IMR-90 (cell line): ENCODE measurements at regions not wholly inside any gene's neighbourhood (a gene's known extent, or its start where the extent isn't known, plus 50 kb on each side); places are given as distances from the start of the nearest gene placed in this dataset.

Source experiments
- ATAC-seq: fragments of 200-7000 bp; cut with Tn5 transposase; 2 replicates; pipeline ENCODE4 v1.9.1; 2020; ENCODE audit warnings: low read depth, mild to moderate bottlenecking, moderate library complexity
- BruUV-seq: library from RNA; stranded (reverse); fragments of 400-500 nt; replicated peaks from 2 replicates; lab custom pipeline; 2021; lab: Mats Ljungman, UMichigan
- CTCF ChIA-PET: fragments of 300-600 bp; formaldehyde crosslinking; extraction: SDS; loops from one replicate; lab custom pipeline; 2021; ENCODE audit warnings: antibody characterized with exemption; lab: Yijun Ruan, JAX
- POLR2A ChIA-PET: fragments of 300-600 bp; sonication (Branson Sonifier 250); formaldehyde crosslinking; loops from one replicate; lab custom pipeline; 2022; ENCODE audit warnings: antibody characterized with exemption; ENCODE audit not compliant: unreplicated experiment; lab: Charles Lee
- DNase-seq: peaks from one replicate; pipeline ENCODE4 v3.0.0; 2013
- H2AFZ ChIP-seq: replicated peaks from 2 replicates; pipeline ENCODE3; 2013; ENCODE audit warnings: low read length, mild to moderate bottlenecking; ENCODE audit not compliant: poor library complexity
- H2AK5ac ChIP-seq: 2 replicates; pipeline ENCODE4 v1.6.1; 2013; ENCODE audit warnings: low read depth, low read length, inconsistent platforms
- H2AK9ac ChIP-seq: replicated peaks from 2 replicates; pipeline ENCODE3; 2013; ENCODE audit warnings: mild to moderate bottlenecking, low read depth, low read length, moderate library complexity; ENCODE audit not compliant: poor library complexity
- H2BK120ac ChIP-seq: 2 replicates; pipeline ENCODE4 v1.6.1; 2013; ENCODE audit warnings: low read depth, low read length, inconsistent platforms
- H2BK15ac ChIP-seq: 3 replicates; pipeline ENCODE4 v1.6.1; 2013; ENCODE audit warnings: low read depth, low read length, inconsistent platforms
- H2BK20ac ChIP-seq: 2 replicates; pipeline ENCODE4 v1.6.1; 2013; ENCODE audit warnings: low read depth, mild to moderate bottlenecking, inconsistent platforms, low read length, moderate library complexity
- H2BK5ac ChIP-seq: 2 replicates; pipeline ENCODE4 v1.6.1; 2013; ENCODE audit warnings: mild to moderate bottlenecking, low read depth, low read length, inconsistent platforms; ENCODE audit not compliant: poor library complexity, severe bottlenecking
- H3K14ac ChIP-seq: replicated peaks from 2 replicates; pipeline ENCODE4 v1.6.1; 2013; ENCODE audit warnings: low read depth, low read length, inconsistent platforms
- H3K18ac ChIP-seq: 2 replicates; pipeline ENCODE4 v1.6.1; 2013; ENCODE audit warnings: low read depth, low read length, control low read depth
- H3K23ac ChIP-seq: 2 replicates; pipeline ENCODE4 v1.6.1; 2013; ENCODE audit warnings: low read depth, low read length, inconsistent platforms
- H3K27ac ChIP-seq: 2 replicates; pipeline ENCODE4 v1.5.1; 2013; ENCODE audit warnings: mild to moderate bottlenecking, control low read depth, low read length; ENCODE audit not compliant: insufficient read depth
- H3K27me3 ChIP-seq: 2 replicates; pipeline ENCODE4 v1.6.1; 2013; ENCODE audit warnings: low read length; ENCODE audit not compliant: control insufficient read depth, insufficient read depth
- H3K36me3 ChIP-seq: 2 replicates; pipeline ENCODE4 v1.6.1; 2013; ENCODE audit warnings: low read length, mixed read lengths; ENCODE audit not compliant: control insufficient read depth, insufficient read depth
- H3K4ac ChIP-seq: 2 replicates; pipeline ENCODE4 v1.6.1; 2013; ENCODE audit warnings: low read depth, low read length, inconsistent platforms
- H3K4me1 ChIP-seq: 2 replicates; pipeline ENCODE4 v1.6.1; 2013; ENCODE audit warnings: low read length, mixed read lengths; ENCODE audit not compliant: control insufficient read depth, insufficient read depth
- H3K4me2 ChIP-seq: 2 replicates; pipeline ENCODE4 v1.6.1; 2013; ENCODE audit warnings: low read depth, mild to moderate bottlenecking, control low read depth, low read length, moderate library complexity
- H3K4me3 ChIP-seq: 2 replicates; pipeline ENCODE4 v1.5.1; 2013; ENCODE audit warnings: low read depth, mild to moderate bottlenecking, control low read depth, low read length, moderate library complexity; ENCODE audit not compliant: insufficient read depth
- H3K56ac ChIP-seq: 2 replicates; pipeline ENCODE4 v1.6.1; 2013; ENCODE audit warnings: low read length, inconsistent platforms; ENCODE audit not compliant: insufficient read depth; ENCODE audit errors: extremely low read depth
- H3K79me1 ChIP-seq, 2 experiments: 2 replicates each; pipeline ENCODE4 v1.6.1; 2013; ENCODE audit warnings: low read length in 2 of 2, inconsistent platforms in 1 of 2, low read depth in 1 of 2
- H3K9ac ChIP-seq: 2 replicates; pipeline ENCODE4 v1.6.1; 2013; ENCODE audit warnings: low read depth, low read length, control low read depth
- H3K9me1 ChIP-seq: 2 replicates; pipeline ENCODE4 v1.6.1; 2013; ENCODE audit warnings: low read length, inconsistent platforms; ENCODE audit not compliant: insufficient read depth
- H3K9me3 ChIP-seq: 2 replicates; pipeline ENCODE4 v1.6.1; 2013; ENCODE audit warnings: low read length; ENCODE audit not compliant: control insufficient read depth, insufficient read depth
- H4K20me1 ChIP-seq: 2 replicates; pipeline ENCODE4 v1.6.1; 2013; ENCODE audit warnings: low read length, inconsistent platforms; ENCODE audit not compliant: insufficient read depth
- H4K5ac ChIP-seq: 2 replicates; pipeline ENCODE4 v1.6.1; 2013; ENCODE audit warnings: mild to moderate bottlenecking, low read depth, low read length, control low read depth
- H4K8ac ChIP-seq, 2 experiments: 2 replicates each; pipeline ENCODE4 v1.6.1; 2013; ENCODE audit warnings: low read depth in 2 of 2, low read length in 2 of 2, control low read depth in 1 of 2, inconsistent platforms in 1 of 2
- H4K91ac ChIP-seq: 2 replicates; pipeline ENCODE4 v1.6.1; 2013; ENCODE audit warnings: low read depth, low read length, inconsistent platforms; ENCODE audit not compliant: insufficient read depth
- BHLHE40 ChIP-seq: fragments of 150-350 bp; IDR thresholded peaks from 2 replicates; pipeline ENCODE4 v1.6.1; 2016; ENCODE audit warnings: mild to moderate bottlenecking, low read depth, low read length
- CEBPB ChIP-seq: IDR thresholded peaks from 2 replicates; pipeline ENCODE4 v1.6.1; 2012; ENCODE audit warnings: low read depth, low read length, improper control_type of control experiment
- CHD1 ChIP-seq: IDR thresholded peaks from 2 replicates; pipeline ENCODE4 v1.6.1; 2012; ENCODE audit warnings: low read depth, low read length, improper control_type of control experiment
- CTCF ChIP-seq: conservative IDR thresholded peaks from 2 replicates; pipeline ENCODE4 v1.5.1; 2012; ENCODE audit warnings: mild to moderate bottlenecking, low read depth, low read length, improper control_type of control experiment
- ELK1 ChIP-seq: fragments of 150-350 bp; IDR thresholded peaks from 2 replicates; pipeline ENCODE4 v1.6.1; 2016; ENCODE audit warnings: low read depth, mild to moderate bottlenecking, low read length, moderate library complexity, borderline replicate concordance
- MAFK ChIP-seq: IDR thresholded peaks from 2 replicates; pipeline ENCODE4 v1.6.1; 2012; ENCODE audit warnings: low read depth, low read length, improper control_type of control experiment
- MAZ ChIP-seq: IDR thresholded peaks from 2 replicates; pipeline ENCODE4 v1.6.1; 2012; ENCODE audit warnings: low read depth, mild to moderate bottlenecking, low read length, improper control_type of control experiment, moderate library complexity, borderline replicate concordance
- MXI1 ChIP-seq: IDR thresholded peaks from 2 replicates; pipeline ENCODE4 v1.6.1; 2012; ENCODE audit warnings: low read depth, mild to moderate bottlenecking, low read length, moderate library complexity, borderline replicate concordance
- NFE2L2 ChIP-seq: fragments of 150-350 bp; IDR thresholded peaks from 2 replicates; pipeline ENCODE4 v1.6.1; 2016; ENCODE audit warnings: low read depth, mild to moderate bottlenecking, low read length
- POLR2A ChIP-seq: IDR thresholded peaks from 2 replicates; pipeline ENCODE4 v1.6.1; 2012; ENCODE audit warnings: mild to moderate bottlenecking, low read depth, low read length
- RAD21 ChIP-seq: IDR thresholded peaks from 2 replicates; pipeline ENCODE4 v1.6.1; 2012; ENCODE audit warnings: low read length, improper control_type of control experiment
- RFX5 ChIP-seq: IDR thresholded peaks from 2 replicates; pipeline ENCODE4 v1.8.0; 2012; ENCODE audit warnings: low read depth, mild to moderate bottlenecking, low read length, moderate library complexity
- SMC3 ChIP-seq: fragments of 150-350 bp; IDR thresholded peaks from 2 replicates; pipeline ENCODE4 v1.6.1; 2016; ENCODE audit warnings: low read depth, mild to moderate bottlenecking, antibody characterized with exemption, low read length, moderate library complexity
- USF2 ChIP-seq: fragments of 150-350 bp; IDR thresholded peaks from 2 replicates; pipeline ENCODE4 v1.6.1; 2017; ENCODE audit warnings: mild to moderate bottlenecking, antibody characterized with exemption, low read length, low read depth
- WGBS, 2 experiments: methylation state at CpG; one replicate each; pipeline versions ENCODE4 v1.1.5 to v1.1.7; 2013; ENCODE audit warnings: missing lambda C conversion rate in 2 of 2; ENCODE audit not compliant: insufficient read length in 1 of 2; ENCODE audit errors: extremely low coverage in 2 of 2; 5-methylcytosine and 5-hydroxymethylcytosine counted together
- dilution Hi-C: fragments of 300-500 bp; cut with HindIII; formaldehyde crosslinking; loops from one replicate; pipeline ENCODE4 v1.14.3; 2018; ENCODE audit warnings: low sequenced_read_pairs; ENCODE audit not compliant: unreplicated experiment
- in situ Hi-C: fragments of 300-500 bp; cut with MboI; formaldehyde crosslinking; loops from 3 replicates; pipeline ENCODE4 v1.14.3; 2019; ENCODE audit warnings: low sequenced_read_pairs, inconsistent platforms, mixed read lengths
- intact Hi-C: fragments of 100-400 bp; cut with micrococcal nuclease; formaldehyde crosslinking; loops from 2 replicates; pipeline ENCODE4 v1.10.0; 2022

GRCh38 chr14:34181338-34181737 is 230.5 kb upstream of the EGLN3 start:
- H3K14ac ChIP-seq = no peak overlapping the region
- no peaks in the 10 kb centered on the region for H3K9me3 ChIP-seq
- intact Hi-C loops (no loop called here), in situ Hi-C loops (no loop called here), dilution Hi-C loops (no loop called here)
- DNase-seq (no peak), ATAC-seq (no peak)
- H3K4me3 ChIP-seq = no peak overlapping the region
- no CpG with 5 or more reads among the region's 2 CpGs for WGBS, 2 experiments
- no peaks in the 10 kb centered on the region for H3K36me3 ChIP-seq
- no peak overlapping the region for H3K23ac ChIP-seq
- no peak overlapping the region for H3K9ac ChIP-seq
- CTCF ChIA-PET = no interaction called here
- H3K27ac ChIP-seq = no peak overlapping the region
- H2BK15ac ChIP-seq = no peak overlapping the region
- H2AK5ac ChIP-seq = no peak overlapping the region
- no peaks in the 10 kb centered on the region for H3K27me3 ChIP-seq
- H2BK20ac ChIP-seq = no peak overlapping the region
- H2AK9ac ChIP-seq = no peak overlapping the region
- no peak overlapping the region for H4K91ac ChIP-seq
- no peak overlapping the region for H3K56ac ChIP-seq
- no peak overlapping the region for H3K18ac ChIP-seq
- no TSS peak for BruUV-seq
- H3K4me2 ChIP-seq = no peak overlapping the region
- no peak overlapping the region for H3K4ac ChIP-seq
- no peaks in the 10 kb centered on the region for H3K4me1 ChIP-seq
- POLR2A ChIA-PET = no interaction called here
- H2AFZ ChIP-seq = no peak overlapping the region
- TF ChIP-seq USF2 (no peak), BHLHE40 (no peak), ELK1 (no peak), SMC3 (no peak), NFE2L2 (no peak), CEBPB (no peak), MAZ (no peak), POLR2A (no peak), CHD1 (no peak), MXI1 (no peak), RFX5 (no peak), RAD21 (no peak), MAFK (no peak), CTCF (no peak)
- H2BK5ac ChIP-seq = no peak overlapping the region
- no peak overlapping the region for H4K8ac ChIP-seq
- no peaks in the 10 kb centered on the region for H3K79me1 ChIP-seq
- H4K5ac ChIP-seq = no peak overlapping the region
- no peaks in the 10 kb centered on the region for H4K20me1 ChIP-seq
- no peaks in the 10 kb centered on the region for H3K9me1 ChIP-seq
- H2BK120ac ChIP-seq = no peak overlapping the region
